H1 (cell line): ENCODE measurements at regions not wholly inside any gene's neighbourhood (a gene's known extent, or its start where the extent isn't known, plus 50 kb on each side); places are given as distances from the start of the nearest gene placed in this dataset.

Source experiments
- CTCF ChIA-PET: fragments of 300-600 bp; sonication (Branson Sonifier 250); formaldehyde crosslinking; loops from one replicate; lab custom pipeline; 2021; ENCODE audit not compliant: partially characterized antibody; lab: Charles Lee
- POLR2A ChIA-PET: fragments of 300-600 bp; sonication (Branson Sonifier 250); formaldehyde crosslinking; loops from one replicate; lab custom pipeline; 2021; ENCODE audit warnings: inconsistent platforms; ENCODE audit not compliant: partially characterized antibody; lab: Charles Lee
- DNase-seq, 2 experiments: peaks; one replicate each; pipeline versions ENCODE4 v3.0.0 to v3.0.0-alpha.2; 2010 to 2022; ENCODE audit warnings: low spot score in 2 of 2, low read depth in 1 of 2, mixed read lengths in 1 of 2
- FAIRE-seq: peaks from 2 replicates; lab custom pipeline; 2011; peaks lifted over from hg19 to GRCh38; lab: Jason Lieb, UNC
- H2AFZ ChIP-seq: 2 replicates; pipeline ENCODE4 v1.8.1; 2012; ENCODE audit warnings: low read length, inconsistent platforms
- H2AK5ac ChIP-seq: 2 replicates; pipeline ENCODE4 v1.6.1; 2013; ENCODE audit warnings: low read depth, low read length
- H2BK120ac ChIP-seq: replicated peaks from 2 replicates; pipeline ENCODE3; 2013; ENCODE audit warnings: low read depth, low read length, inconsistent platforms
- H2BK12ac ChIP-seq: 2 replicates; pipeline ENCODE4 v1.6.1; 2013; ENCODE audit warnings: low read depth, low read length
- H2BK15ac ChIP-seq: 2 replicates; pipeline ENCODE4 v1.6.1; 2013; ENCODE audit warnings: low read length
- H2BK20ac ChIP-seq: 2 replicates; pipeline ENCODE4 v1.6.1; 2013; ENCODE audit warnings: low read length
- H2BK5ac ChIP-seq: 2 replicates; pipeline ENCODE4 v1.6.1; 2013; ENCODE audit warnings: low read depth, low read length
- H3K14ac ChIP-seq: 2 replicates; pipeline ENCODE4 v1.6.1; 2013; ENCODE audit warnings: inconsistent platforms; ENCODE audit not compliant: insufficient read length
- H3K18ac ChIP-seq: 2 replicates; pipeline ENCODE4 v1.6.1; 2013; ENCODE audit warnings: low read length; ENCODE audit errors: extremely low read depth
- H3K23ac ChIP-seq: 2 replicates; pipeline ENCODE4 v1.6.1; 2013; ENCODE audit warnings: inconsistent platforms; ENCODE audit not compliant: insufficient read length
- H3K23me2 ChIP-seq: 2 replicates; pipeline ENCODE4 v1.6.1; 2013; ENCODE audit warnings: low read depth, low read length
- H3K27ac ChIP-seq: 2 replicates; pipeline ENCODE4 v1.6.1; 2011; ENCODE audit warnings: low read depth, low read length, inconsistent platforms
- H3K27me3 ChIP-seq, 4 experiments: replicated peaks in 1 of 4; 1 replicate in 1 of 4; 2 replicates in 3 of 4; pipeline versions ENCODE4 v1.6.1 to v1.8.1; 2011 to 2013; ENCODE audit warnings: low read length in 3 of 4, mild to moderate bottlenecking in 3 of 4, inconsistent platforms in 2 of 4, mixed read lengths in 2 of 4, moderate library complexity in 1 of 4; ENCODE audit not compliant: control insufficient read depth in 3 of 4, insufficient read depth in 3 of 4; ENCODE audit errors: extremely low read depth in 1 of 4
- H3K36me3 ChIP-seq, 4 experiments: 2 replicates each; pipeline versions ENCODE4 v1.6.1 to v1.8.1; 2011 to 2013; ENCODE audit warnings: mild to moderate bottlenecking in 4 of 4, low read length in 3 of 4, moderate library complexity in 2 of 4, control low read depth in 1 of 4, inconsistent platforms in 1 of 4; ENCODE audit not compliant: insufficient read depth in 4 of 4, control insufficient read depth in 2 of 4
- H3K4ac ChIP-seq: replicated peaks from 2 replicates; pipeline ENCODE3; 2013; ENCODE audit warnings: low read length, low read depth, mixed read lengths, inconsistent platforms; ENCODE audit not compliant: insufficient read length
- H3K4me1 ChIP-seq, 4 experiments: replicated peaks in 1 of 4; 1 replicate in 1 of 4; 2 replicates in 3 of 4; pipeline versions ENCODE4 v1.6.1 to v1.8.1; 2011 to 2013; ENCODE audit warnings: low read length in 3 of 4, inconsistent platforms in 2 of 4, mixed read lengths in 1 of 4; ENCODE audit not compliant: insufficient read depth in 4 of 4, control insufficient read depth in 3 of 4
- H3K4me2 ChIP-seq, 2 experiments: 2 replicates each; pipeline versions ENCODE4 v1.6.1 to v1.8.1; 2011 to 2013; ENCODE audit warnings: low read depth in 2 of 2, low read length in 2 of 2, control low read depth in 1 of 2, inconsistent platforms in 1 of 2, mild to moderate bottlenecking in 1 of 2; ENCODE audit not compliant: insufficient read depth in 1 of 2
- H3K4me3 ChIP-seq, 4 experiments: fragments of 200-600, 300-600 bp in 1 of 4; sonication (generic), shearing (Covaris generic), sonication (Bioruptor Twin) in 1 of 4; 2 replicates each; pipeline versions ENCODE4 v1.5.1 to v1.8.1; 2011 to 2016; ENCODE audit warnings: low read length in 4 of 4, low read depth in 3 of 4, control low read depth in 2 of 4, inconsistent platforms in 2 of 4, mild to moderate bottlenecking in 2 of 4, mixed read lengths in 1 of 4, moderate library complexity in 1 of 4; ENCODE audit not compliant: insufficient read depth in 2 of 4; ENCODE audit errors: extremely low read depth in 1 of 4
- H3K56ac ChIP-seq: replicated peaks from 2 replicates; pipeline ENCODE3; 2013; ENCODE audit warnings: low read depth, mild to moderate bottlenecking, mixed read lengths, low read length, inconsistent platforms; ENCODE audit not compliant: insufficient read length
- H3K79me1 ChIP-seq: 2 replicates; pipeline ENCODE4 v1.6.1; 2013; ENCODE audit warnings: low read depth, low read length, control low read depth
- H3K79me2 ChIP-seq, 2 experiments: 2 replicates each; pipeline versions ENCODE4 v1.6.1 to v1.8.1; 2012 to 2013; ENCODE audit warnings: low read length in 2 of 2, mild to moderate bottlenecking in 2 of 2, inconsistent platforms in 1 of 2; ENCODE audit not compliant: insufficient read depth in 2 of 2, control insufficient read depth in 1 of 2
- H3K9ac ChIP-seq, 4 experiments: replicated peaks in 1 of 4; 1 replicate in 1 of 4; 2 replicates in 3 of 4; pipeline versions ENCODE4 v1.6.1 to v1.8.1; 2011 to 2013; ENCODE audit warnings: low read depth in 3 of 4, low read length in 3 of 4, control low read depth in 2 of 4, mild to moderate bottlenecking in 2 of 4, moderate library complexity in 2 of 4, inconsistent platforms in 1 of 4; ENCODE audit errors: extremely low read depth in 1 of 4
- H3K9me3 ChIP-seq, 2 experiments: 2 replicates each; pipeline versions ENCODE4 v1.6.1 to v1.8.1; 2012 to 2013; ENCODE audit warnings: mild to moderate bottlenecking in 2 of 2, moderate library complexity in 2 of 2, control low read depth in 1 of 2, inconsistent platforms in 1 of 2, low read depth in 1 of 2, low read length in 1 of 2, mixed read lengths in 1 of 2; ENCODE audit not compliant: insufficient read depth in 2 of 2
- H4K20me1 ChIP-seq, 2 experiments: replicated peaks in 1 of 2; 2 replicates each; pipeline versions ENCODE3 to v1.8.1; 2011 to 2013; ENCODE audit warnings: inconsistent platforms in 2 of 2, low read length in 2 of 2, mild to moderate bottlenecking in 1 of 2; ENCODE audit not compliant: insufficient read depth in 2 of 2, control insufficient read depth in 1 of 2
- H4K5ac ChIP-seq: 2 replicates; pipeline ENCODE4 v1.6.1; 2013; ENCODE audit warnings: low read length, low read depth, mixed read lengths, inconsistent platforms; ENCODE audit not compliant: insufficient read length
- H4K8ac ChIP-seq: 2 replicates; pipeline ENCODE4 v1.8.0; 2013; ENCODE audit warnings: mild to moderate bottlenecking, moderate library complexity, low read length, inconsistent platforms; ENCODE audit not compliant: insufficient read depth; ENCODE audit errors: extremely low read depth
- H4K91ac ChIP-seq: replicated peaks from 2 replicates; pipeline ENCODE3; 2013; ENCODE audit warnings: low read length, mixed read lengths, inconsistent platforms; ENCODE audit not compliant: insufficient read length
- GTF2F1 ChIP-seq: IDR thresholded peaks from 2 replicates; pipeline ENCODE4 v1.6.1; 2012; ENCODE audit warnings: low read depth, low read length, improper control_type of control experiment, borderline replicate concordance
- JUN ChIP-seq: IDR thresholded peaks from 2 replicates; pipeline ENCODE4 v1.6.1; 2011; ENCODE audit warnings: low read depth, mild to moderate bottlenecking, improper control_type of control experiment, low read length
- KDM4A ChIP-seq: IDR thresholded peaks from one replicate; pipeline ENCODE4 v1.7.1; 2012; ENCODE audit warnings: low read depth, mild to moderate bottlenecking, moderate library complexity, low read length, inconsistent platforms; ENCODE audit not compliant: severe bottlenecking
- SUZ12 ChIP-seq: fragments of 200-600 bp; sonication (generic); IDR thresholded peaks from 2 replicates; pipeline ENCODE4 v1.6.1; 2012; ENCODE audit warnings: mild to moderate bottlenecking, inconsistent platforms, low read length, moderate library complexity, mixed read lengths
- TBP ChIP-seq: IDR thresholded peaks from 2 replicates; pipeline ENCODE4 v1.6.1; 2011; ENCODE audit warnings: low read depth, low read length, improper control_type of control experiment
- WGBS, 2 experiments: shearing (Covaris generic) in 1 of 2; methylation state at CpG; one replicate each; pipeline versions ENCODE4 v1.1.6 to v1.1.7; 2013 to 2015; ENCODE audit warnings: low lambda C conversion rate in 2 of 2, mixed read lengths in 2 of 2, inconsistent platforms in 1 of 2, low coverage in 1 of 2, missing lambda C conversion rate in 1 of 2; ENCODE audit not compliant: insufficient replicate concordance in 2 of 2, insufficient coverage in 1 of 2, insufficient read length in 1 of 2; ENCODE audit errors: extremely low coverage in 1 of 2, missing lambda C conversion rate in 1 of 2; 5-methylcytosine and 5-hydroxymethylcytosine counted together

DNA sequence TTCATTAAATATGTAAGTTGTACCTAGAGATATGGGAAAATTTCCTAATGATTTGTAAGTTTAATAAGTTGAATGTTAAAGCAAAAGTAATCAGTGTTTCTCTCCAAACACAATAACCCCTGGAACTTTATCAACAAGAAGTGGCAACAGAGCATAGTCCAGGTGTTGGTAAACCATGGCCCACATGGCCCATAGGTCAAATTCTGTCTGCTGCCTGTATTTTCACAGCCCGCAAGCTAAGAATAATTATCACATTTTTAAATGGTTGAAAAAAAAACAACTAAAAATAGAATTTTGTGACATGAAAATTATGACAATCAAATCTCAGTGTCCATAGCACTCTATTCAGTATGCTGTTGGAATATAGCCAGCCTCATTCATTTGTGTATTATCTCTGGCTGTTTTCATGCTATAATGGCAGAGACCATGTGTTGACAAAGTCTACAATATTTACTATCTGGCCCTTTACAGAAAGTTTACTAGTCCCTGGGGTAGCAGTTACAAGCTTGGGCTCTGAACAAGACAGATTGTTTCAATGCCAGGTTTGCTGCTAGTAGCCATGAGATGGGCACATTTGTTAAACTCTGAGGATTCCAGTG, 395.8 kb downstream of the GASK1B start:
- Histone ChIP-seq H4K5ac (no peak overlapping the region), H3K79me2 (no peaks in the 10 kb centered on the region), H3K36me3 (no peaks in the 10 kb centered on the region), H3K27ac (no peak overlapping the region), H3K9me3 (no peaks in the 10 kb centered on the region), H3K27me3 (no peaks in the 10 kb centered on the region), H4K8ac (no peak overlapping the region), H2BK12ac (no peak overlapping the region), H3K4ac (no peak overlapping the region), H3K4me3 (no peak overlapping the region), H2AK5ac (no peak overlapping the region), H3K79me1 (no peaks in the 10 kb centered on the region), H2BK5ac (no peak overlapping the region), H4K91ac (no peak overlapping the region), H3K56ac (no peak overlapping the region), H2BK15ac (no peak overlapping the region), H4K20me1 (no peaks in the 10 kb centered on the region), H3K4me1 (no peaks in the 10 kb centered on the region), H3K14ac (no peak overlapping the region), H2BK120ac (no peak overlapping the region), H3K4me2 (no peak overlapping the region), H3K23ac (no peak overlapping the region), H3K9ac (no peak overlapping the region), H3K18ac (no peak overlapping the region), H3K23me2 (no peaks in the 10 kb centered on the region), H2AFZ (no peak overlapping the region), H2BK20ac (no peak overlapping the region)
- ChIA-PET POLR2A (no interaction called here), CTCF (interaction anchor here (0.6 kb wide), 1 partner anchor 95 kb away, joined by 3 read pairs; no protein-coding TSS in a partner anchor)
- no peak for TF ChIP-seq KDM4A
- TF ChIP-seq GTF2F1, result no peak
- no peak for TF ChIP-seq SUZ12
- TF ChIP-seq JUN, result no peak
- TF ChIP-seq TBP, result no peak
- FAIRE-seq (no peak), DNase-seq (no peak)
- 90% methylated on average over 1 of the region's 1 CpG; no CpG with 5 or more reads in 1 of the 2 experiments for WGBS, 2 experiments
